ENCODE measurements at regions not wholly inside any gene's neighbourhood (a gene's known extent, or its start where the extent isn't known, plus 50 kb on each side); places are given as distances from the start of the nearest gene placed in this dataset.

DNA sequence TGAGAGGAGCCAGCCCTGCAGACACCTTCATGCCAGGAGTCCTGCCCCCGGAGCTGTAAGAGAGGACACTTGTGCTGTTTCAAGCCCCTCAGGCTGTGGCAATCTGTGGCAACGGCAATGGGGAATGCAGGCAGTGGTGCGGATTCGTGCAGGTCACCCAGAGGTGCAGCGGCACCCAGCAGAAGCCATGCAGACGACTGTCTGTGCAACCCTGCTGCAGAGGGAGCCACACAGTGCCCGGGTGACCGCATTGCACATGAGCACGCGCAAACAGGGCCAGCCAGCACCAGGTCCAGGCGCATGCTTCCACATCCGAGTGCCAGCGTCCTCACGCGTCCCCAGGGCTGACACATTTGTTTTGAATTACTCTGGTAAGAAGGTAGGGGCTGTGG lies 84.8 kb upstream of the GPC1 start:
- TF ChIP-seq EP300 (IDR thresholded peaks at IDR 0.05; ENCODE audit: low read depth) (no peak), POLR2AphosphoS5 (IDR thresholded peaks at IDR 0.05) (no peak)
- TF ChIP-seq, protein P1, sequence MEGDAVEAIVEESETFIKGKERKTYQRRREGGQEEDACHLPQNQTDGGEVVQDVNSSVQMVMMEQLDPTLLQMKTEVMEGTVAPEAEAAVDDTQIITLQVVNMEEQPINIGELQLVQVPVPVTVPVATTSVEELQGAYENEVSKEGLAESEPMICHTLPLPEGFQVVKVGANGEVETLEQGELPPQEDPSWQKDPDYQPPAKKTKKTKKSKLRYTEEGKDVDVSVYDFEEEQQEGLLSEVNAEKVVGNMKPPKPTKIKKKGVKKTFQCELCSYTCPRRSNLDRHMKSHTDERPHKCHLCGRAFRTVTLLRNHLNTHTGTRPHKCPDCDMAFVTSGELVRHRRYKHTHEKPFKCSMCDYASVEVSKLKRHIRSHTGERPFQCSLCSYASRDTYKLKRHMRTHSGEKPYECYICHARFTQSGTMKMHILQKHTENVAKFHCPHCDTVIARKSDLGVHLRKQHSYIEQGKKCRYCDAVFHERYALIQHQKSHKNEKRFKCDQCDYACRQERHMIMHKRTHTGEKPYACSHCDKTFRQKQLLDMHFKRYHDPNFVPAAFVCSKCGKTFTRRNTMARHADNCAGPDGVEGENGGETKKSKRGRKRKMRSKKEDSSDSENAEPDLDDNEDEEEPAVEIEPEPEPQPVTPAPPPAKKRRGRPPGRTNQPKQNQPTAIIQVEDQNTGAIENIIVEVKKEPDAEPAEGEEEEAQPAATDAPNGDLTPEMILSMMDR (IDR thresholded peaks at IDR 0.05) = no peak
